ENCODE measurements at regions not wholly inside any gene's neighbourhood (a gene's known extent, or its start where the extent isn't known, plus 50 kb on each side); places are given as distances from the start of the nearest gene placed in this dataset.
"Not testable (repeated sequence)": the region's sequence is repeated elsewhere in the genome, so short reads cannot be mapped to it uniquely, and the experiment has no call there.

GRCh38 chr12:104906695-104907094 lies 51.4 kb downstream of the SLC41A2 start:
- no peak for DNase-seq

- DNase-seq = not testable (repeated sequence)
Observed at GRCh38 chr12:104905446-104905845, 52.6 kb downstream of the SLC41A2 start.

- DNase-seq = no peak
Observed at GRCh38 chr12:104903648-104904423, 54.3 kb downstream of the SLC41A2 start.

GRCh38 chr12:104902125-104902524 lies 56.0 kb downstream of the SLC41A2 start:
- DNase-seq = no peak

- DNase-seq = no peak
Observed at GRCh38 chr12:104896710-104897109, 61.4 kb downstream of the SLC41A2 start.

- no peak for DNase-seq
Observed at GRCh38 chr12:104896146-104896545, 61.9 kb downstream of the SLC41A2 start.

- no peak for DNase-seq
Observed at GRCh38 chr12:104895415-104895814, 62.7 kb downstream of the SLC41A2 start.

- peak; percentile 90 for DNase-seq
Observed at GRCh38 chr12:104890476-104891096, 67.5 kb downstream of the SLC41A2 start.

- no peak for DNase-seq
Observed at GRCh38 chr12:104889735-104890134, 68.4 kb downstream of the SLC41A2 start.

GRCh38 chr12:104888892-104889291 lies 69.2 kb downstream of the SLC41A2 start:
- no peak for DNase-seq

GRCh38 chr12:104888481-104888880 lies 69.6 kb downstream of the SLC41A2 start:
- DNase-seq = peak; percentile 89

- DNase-seq = peak; percentile 25
Observed at GRCh38 chr12:104887452-104887851, 70.6 kb downstream of the SLC41A2 start.

GRCh38 chr12:104886418-104887401 lies 71.4 kb downstream of the SLC41A2 start:
- DNase-seq = no peak

- not testable (repeated sequence) for DNase-seq
Observed at GRCh38 chr12:104878858-104879257, 79.2 kb downstream of the SLC41A2 start.

- peak; percentile 14 for DNase-seq
Observed at GRCh38 chr12:104877103-104877705, 80.9 kb downstream of the SLC41A2 start.

GRCh38 chr12:104873374-104873773 lies 84.7 kb downstream of the SLC41A2 start:
- DNase-seq = peak; percentile 34

GRCh38 chr12:104870797-104871196 lies 87.3 kb downstream of the SLC41A2 start:
- no peak for DNase-seq

GRCh38 chr12:104866291-104866690 lies 91.8 kb downstream of the SLC41A2 start:
- DNase-seq = no peak

- DNase-seq = peak; percentile 15
Observed at GRCh38 chr12:104865080-104865479, 93.0 kb downstream of the SLC41A2 start.

GRCh38 chr12:104864668-104865067 lies 93.4 kb downstream of the SLC41A2 start:
- DNase-seq = peak; percentile 27

- no peak for DNase-seq
Observed at GRCh38 chr12:104863296-104863948, 94.7 kb downstream of the SLC41A2 start.

Measured in suppressor macrophage treated with lipopolysaccharide for 4 hours (primary cell).